ENCODE measurements at regions not wholly inside any gene's neighbourhood (a gene's known extent, or its start where the extent isn't known, plus 50 kb on each side); places are given as distances from the start of the nearest gene placed in this dataset.

- DNase-seq (ENCODE audit: low read depth): no peak
These were observed 101.8 kb upstream of the DDX18 start for GRCh38 chr2:117712684-117713083.

GRCh38 chr2:117714110-117714509 lies 100.4 kb upstream of the DDX18 start:
- DNase-seq (ENCODE audit: low read depth): no peak

GRCh38 chr2:117714745-117715417 lies 99.6 kb upstream of the DDX18 start:
- no peak for DNase-seq (ENCODE audit: low read depth)

GRCh38 chr2:117716505-117716904 lies 98.0 kb upstream of the DDX18 start:
- no peak for DNase-seq (ENCODE audit: low read depth)

GRCh38 chr2:117717072-117717471 lies 97.4 kb upstream of the DDX18 start:
- DNase-seq (ENCODE audit: low read depth): no peak

- DNase-seq (ENCODE audit: low read depth): no peak
These were observed 96.4 kb upstream of the DDX18 start for GRCh38 chr2:117718048-117718447.

- no peak for DNase-seq (ENCODE audit: low read depth)
These were observed 93.7 kb upstream of the DDX18 start for GRCh38 chr2:117720765-117721164.

GRCh38 chr2:117723483-117723882 lies 91.0 kb upstream of the DDX18 start:
- no peak for DNase-seq (ENCODE audit: low read depth)

GRCh38 chr2:117723888-117724434 lies 90.5 kb upstream of the DDX18 start:
- DNase-seq (ENCODE audit: low read depth): no peak

GRCh38 chr2:117726747-117727146 lies 87.7 kb upstream of the DDX18 start:
- DNase-seq (ENCODE audit: low read depth): no peak

GRCh38 chr2:117737846-117738245 lies 76.6 kb upstream of the DDX18 start:
- no peak for DNase-seq (ENCODE audit: low read depth)

GRCh38 chr2:117738991-117739839 lies 75.3 kb upstream of the DDX18 start:
- no peak for DNase-seq (ENCODE audit: low read depth)

- no peak for DNase-seq (ENCODE audit: low read depth)
These were observed 69.0 kb upstream of the DDX18 start for GRCh38 chr2:117745537-117745936.

- DNase-seq (ENCODE audit: low read depth): no peak
These were observed 58.7 kb upstream of the DDX18 start for GRCh38 chr2:117755768-117756167.

GRCh38 chr2:117760916-117761315 lies 53.6 kb upstream of the DDX18 start:
- DNase-seq (ENCODE audit: low read depth): no peak

- DNase-seq (ENCODE audit: low read depth): no peak
These were observed 52.0 kb upstream of the DDX18 start for GRCh38 chr2:117762454-117762853.

- no peak for DNase-seq (ENCODE audit: low read depth)
These were observed 50.7 kb upstream of the DDX18 start for GRCh38 chr2:117763804-117764203.
